CD14-positive monocyte (primary cell): ENCODE measurements at regions not wholly inside any gene's neighbourhood (a gene's known extent, or its start where the extent isn't known, plus 50 kb on each side); places are given as distances from the start of the nearest gene placed in this dataset.

Experiments used
- DNase-seq, 3 donors: peaks; one replicate each; pipeline ENCODE4 v3.0.0-alpha.2; 2011 to 2022
- H2AFZ ChIP-seq: 2 replicates; pipeline ENCODE4 v1.6.0; 2012; ENCODE audit warnings: mild to moderate bottlenecking, low read depth, low read length, inconsistent platforms; ENCODE audit not compliant: insufficient read depth, poor library complexity, severe bottlenecking
- H3K27ac ChIP-seq, 2 donors: 1 replicate in 1 of 2; 2 replicates in 1 of 2; pipeline ENCODE4 v1.5.1; 2012 to 2013; ENCODE audit warnings: low read length in 2 of 2, control low read depth in 1 of 2, inconsistent platforms in 1 of 2, low read depth in 1 of 2, mild to moderate bottlenecking in 1 of 2
- H3K27me3 ChIP-seq, 2 donors: one replicate each; pipeline versions ENCODE4 v1.6.0 to v1.6.1; 2011 to 2013; ENCODE audit warnings: low read length in 2 of 2; ENCODE audit not compliant: control insufficient read depth in 2 of 2, insufficient read depth in 2 of 2
- H3K36me3 ChIP-seq, 2 donors: replicated peaks in 1 of 2; 1 replicate in 1 of 2; 2 replicates in 1 of 2; pipeline versions ENCODE4 v1.5.1 to v1.6.1; 2012 to 2013; ENCODE audit warnings: low read length in 2 of 2, control low read depth in 1 of 2, inconsistent platforms in 1 of 2, mild to moderate bottlenecking in 1 of 2; ENCODE audit not compliant: insufficient read depth in 2 of 2, control insufficient read depth in 1 of 2
- H3K4me1 ChIP-seq, 2 donors: 1 replicate in 1 of 2; 2 replicates in 1 of 2; pipeline versions ENCODE4 v1.5.1 to v1.6.1; 2012 to 2013; ENCODE audit warnings: low read length in 2 of 2, control low read depth in 1 of 2, inconsistent platforms in 1 of 2, mild to moderate bottlenecking in 1 of 2, moderate library complexity in 1 of 2; ENCODE audit not compliant: insufficient read depth in 2 of 2, control insufficient read depth in 1 of 2
- H3K4me2 ChIP-seq: replicated peaks from 2 replicates; pipeline ENCODE3; 2012; ENCODE audit warnings: low read length, moderate library complexity, mild to moderate bottlenecking; ENCODE audit not compliant: poor library complexity, severe bottlenecking; ENCODE audit errors: extremely low read depth
- H3K4me3 ChIP-seq, 3 experiments: fragments of 200-600 bp in 1 of 3; sonication (generic) in 1 of 3; replicated peaks in 1 of 3; 1 replicate in 2 of 3; 2 replicates in 1 of 3; pipeline ENCODE4 v1.5.1; 2011 to 2013; ENCODE audit warnings: low read length in 3 of 3, mild to moderate bottlenecking in 3 of 3, control low read depth in 2 of 3, low read depth in 2 of 3, inconsistent platforms in 1 of 3, moderate library complexity in 1 of 3
- H3K79me2 ChIP-seq: 2 replicates; pipeline ENCODE4 v1.6.0; 2012; ENCODE audit warnings: mild to moderate bottlenecking, control low read depth, inconsistent platforms, low read length, moderate library complexity; ENCODE audit not compliant: insufficient read depth
- H3K9ac ChIP-seq: 2 replicates; pipeline ENCODE4 v1.6.0; 2017; ENCODE audit warnings: low read length, mild to moderate bottlenecking; ENCODE audit not compliant: insufficient read depth, poor library complexity, severe bottlenecking
- H3K9me3 ChIP-seq, 2 donors: replicated peaks in 1 of 2; 1 replicate in 1 of 2; 2 replicates in 1 of 2; pipeline versions ENCODE4 v1.5.1 to v1.6.1; 2012 to 2013; ENCODE audit warnings: low read length in 2 of 2, control low read depth in 1 of 2; ENCODE audit not compliant: control insufficient read depth in 1 of 2, insufficient read depth in 1 of 2
- H4K20me1 ChIP-seq: 2 replicates; pipeline ENCODE4 v1.6.0; 2012; ENCODE audit warnings: mild to moderate bottlenecking, low read length, control low read depth, moderate library complexity; ENCODE audit not compliant: insufficient read depth
- H3K27ac Mint-ChIP-seq, 7 donors: one replicate each; pipeline ENCODE4 v1.8.0; 2020; ENCODE audit warnings: mild to moderate bottlenecking in 7 of 7, mixed read lengths in 7 of 7, moderate library complexity in 6 of 7, inconsistent platforms in 2 of 7
- H3K27me3 Mint-ChIP-seq, 3 donors: one replicate each; pipeline ENCODE4 v1.8.0; 2021 to 2022; ENCODE audit warnings: low read depth in 3 of 3, mild to moderate bottlenecking in 3 of 3, mixed read lengths in 3 of 3, moderate library complexity in 3 of 3, inconsistent platforms in 1 of 3
- H3K36me3 Mint-ChIP-seq, 2 donors: one replicate each; pipeline ENCODE4 v1.8.0; 2020; ENCODE audit warnings: mixed read lengths in 2 of 2, inconsistent platforms in 1 of 2, mild to moderate bottlenecking in 1 of 2
- H3K4me1 Mint-ChIP-seq: one replicate; pipeline ENCODE4 v1.8.0; 2020; ENCODE audit warnings: mild to moderate bottlenecking, mixed read lengths
- H3K4me3 Mint-ChIP-seq, 2 donors: one replicate each; pipeline ENCODE4 v1.8.0; 2020; ENCODE audit warnings: mild to moderate bottlenecking in 2 of 2, mixed read lengths in 2 of 2, moderate library complexity in 1 of 2
- H3K9me3 Mint-ChIP-seq, 7 donors: one replicate each; pipeline ENCODE4 v1.8.0; 2020 to 2022; ENCODE audit warnings: mixed read lengths in 7 of 7, mild to moderate bottlenecking in 6 of 7, moderate library complexity in 6 of 7, inconsistent platforms in 2 of 7
- WGBS: methylation state at CpG from one replicate; pipeline ENCODE4 v1.1.5; 2013; ENCODE audit warnings: missing lambda C conversion rate; ENCODE audit not compliant: insufficient coverage; 5-methylcytosine and 5-hydroxymethylcytosine counted together
- intact Hi-C, 2 donors: fragments of 100-400 bp; cut with micrococcal nuclease; formaldehyde crosslinking; loops; one replicate each; pipeline versions ENCODE4 v1.15.0 to v1.15.1; 2023
- TF ChIP-seq, protein P1 (sequence below): fragments of 200-600 bp; IDR thresholded peaks from one replicate; pipeline ENCODE4 v1.8.0; 2022; ENCODE audit warnings: antibody characterized with exemption, mild to moderate bottlenecking

DNA sequence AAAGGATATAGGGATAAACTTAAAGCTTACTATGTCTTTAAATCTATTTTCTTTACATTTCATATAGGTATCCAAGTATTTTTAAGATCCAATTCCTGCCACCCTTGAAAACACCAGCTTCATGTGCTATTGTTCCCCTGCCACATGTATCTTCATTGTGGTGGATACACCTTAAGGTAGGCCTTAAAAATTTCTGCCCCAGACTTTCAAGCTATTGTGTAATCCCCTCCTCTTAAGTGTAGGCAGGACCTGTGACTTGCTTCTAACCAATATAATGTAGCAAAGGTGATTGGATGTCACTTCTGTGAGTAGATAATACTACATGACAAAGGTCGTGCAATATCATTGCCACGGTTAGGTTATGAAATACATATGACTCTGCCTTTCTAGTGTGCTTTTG is 119.5 kb downstream of the RAD51AP2 start:
- DNase-seq = no peak
- Histone ChIP-seq H3K9ac (no peak overlapping the region), H3K4me2 (no peak overlapping the region), H3K9me3 (peaks cover 5 to 7% of the 10 kb centered on the region in 2 donors), H3K4me3 (no peak overlapping the region), H2AFZ (no peak overlapping the region), H3K36me3 (no peaks in the 10 kb centered on the region), H3K27me3 (no peaks in the 10 kb centered on the region), H3K79me2 (no peaks in the 10 kb centered on the region), H3K27ac (no peak overlapping the region), H4K20me1 (no peaks in the 10 kb centered on the region), H3K4me1 (no peaks in the 10 kb centered on the region)
- Mint-ChIP-seq H3K4me3 (no peak overlapping the region), H3K27me3 (peaks cover 0 to 2% (median 2%) of the 10 kb centered on the region in 3 donors), H3K4me1 (no peaks in the 10 kb centered on the region), H3K9me3 (peaks cover 0 to 9% (median 3%) of the 10 kb centered on the region in 7 donors), H3K27ac (no peak overlapping the region), H3K36me3 (no peaks in the 10 kb centered on the region)
- WGBS = 89% methylated on average over 2 of the region's 2 CpGs
- TF ChIP-seq, protein P1, sequence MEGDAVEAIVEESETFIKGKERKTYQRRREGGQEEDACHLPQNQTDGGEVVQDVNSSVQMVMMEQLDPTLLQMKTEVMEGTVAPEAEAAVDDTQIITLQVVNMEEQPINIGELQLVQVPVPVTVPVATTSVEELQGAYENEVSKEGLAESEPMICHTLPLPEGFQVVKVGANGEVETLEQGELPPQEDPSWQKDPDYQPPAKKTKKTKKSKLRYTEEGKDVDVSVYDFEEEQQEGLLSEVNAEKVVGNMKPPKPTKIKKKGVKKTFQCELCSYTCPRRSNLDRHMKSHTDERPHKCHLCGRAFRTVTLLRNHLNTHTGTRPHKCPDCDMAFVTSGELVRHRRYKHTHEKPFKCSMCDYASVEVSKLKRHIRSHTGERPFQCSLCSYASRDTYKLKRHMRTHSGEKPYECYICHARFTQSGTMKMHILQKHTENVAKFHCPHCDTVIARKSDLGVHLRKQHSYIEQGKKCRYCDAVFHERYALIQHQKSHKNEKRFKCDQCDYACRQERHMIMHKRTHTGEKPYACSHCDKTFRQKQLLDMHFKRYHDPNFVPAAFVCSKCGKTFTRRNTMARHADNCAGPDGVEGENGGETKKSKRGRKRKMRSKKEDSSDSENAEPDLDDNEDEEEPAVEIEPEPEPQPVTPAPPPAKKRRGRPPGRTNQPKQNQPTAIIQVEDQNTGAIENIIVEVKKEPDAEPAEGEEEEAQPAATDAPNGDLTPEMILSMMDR = no peak
- intact Hi-C loops = no loop called here

DNA sequence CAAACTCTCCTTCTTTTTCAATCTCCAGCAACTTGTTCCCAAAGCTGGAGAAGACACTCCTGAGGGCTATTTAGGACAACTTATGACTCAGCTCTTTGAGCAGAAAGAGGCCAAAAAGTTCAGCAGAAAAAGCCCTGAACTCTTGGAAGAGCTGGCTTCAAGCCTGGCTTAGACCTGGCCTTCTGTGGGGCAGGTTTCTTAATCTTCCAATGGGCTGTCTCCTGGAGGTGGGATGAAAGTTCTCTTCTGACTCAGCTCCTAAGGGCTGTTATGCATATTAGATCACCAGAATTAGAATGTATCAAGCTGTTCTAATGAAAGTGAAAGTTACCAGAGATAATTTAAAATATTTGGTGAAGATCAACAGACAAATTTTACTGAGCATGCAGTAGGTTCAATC is 129.4 kb downstream of the RAD51AP2 start:
- no peak for DNase-seq
- no peaks in the 10 kb centered on the region for H3K36me3 Mint-ChIP-seq
- H3K4me3 ChIP-seq = no peak overlapping the region
- no peaks in the 10 kb centered on the region for H3K79me2 ChIP-seq
- H3K4me3 Mint-ChIP-seq = no peak overlapping the region
- no peak overlapping the region for H3K9ac ChIP-seq
- H2AFZ ChIP-seq = no peak overlapping the region
- no peaks in the 10 kb centered on the region for H3K4me1 ChIP-seq
- H3K4me2 ChIP-seq = no peak overlapping the region
- no peak overlapping the region for H3K27ac ChIP-seq
- peaks cover 2 to 10% (median 5%) of the 10 kb centered on the region in 7 donors for H3K9me3 Mint-ChIP-seq
- H4K20me1 ChIP-seq = no peaks in the 10 kb centered on the region
- H3K27me3 ChIP-seq = no peaks in the 10 kb centered on the region
- TF ChIP-seq, protein P1 = no peak
- H3K27ac Mint-ChIP-seq = no peak overlapping the region
- intact Hi-C loops = no loop called here
- peaks cover 0 to 7% of the 10 kb centered on the region in 2 donors for H3K9me3 ChIP-seq
- H3K4me1 Mint-ChIP-seq = no peaks in the 10 kb centered on the region
- peaks cover 0 to 1% (median 0%) of the 10 kb centered on the region in 3 donors for H3K27me3 Mint-ChIP-seq
- no peaks in the 10 kb centered on the region for H3K36me3 ChIP-seq
